ENCODE measurements at regions not wholly inside any gene's neighbourhood (a gene's known extent, or its start where the extent isn't known, plus 50 kb on each side); places are given as distances from the start of the nearest gene placed in this dataset.
"Not testable (repeated sequence)": the region's sequence is repeated elsewhere in the genome, so short reads cannot be mapped to it uniquely, and the experiment has no call there.

GRCh38 chr22:48077699-48078098 lies 1315.2 kb downstream of the TBC1D22A start:
- no peak for DNase-seq (ENCODE audit: low read depth)

GRCh38 chr22:48076008-48076407 lies 1313.6 kb downstream of the TBC1D22A start:
- DNase-seq (ENCODE audit: low read depth), result no peak

- DNase-seq (ENCODE audit: low read depth), result no peak
Observed at GRCh38 chr22:48075604-48076003, 1313.2 kb downstream of the TBC1D22A start.

GRCh38 chr22:48072777-48073176 lies 1310.3 kb downstream of the TBC1D22A start:
- DNase-seq (ENCODE audit: low read depth), result no peak

- no peak for DNase-seq (ENCODE audit: low read depth)
Observed at GRCh38 chr22:48071828-48072227, 1309.4 kb downstream of the TBC1D22A start.

GRCh38 chr22:48071305-48071704 lies 1308.9 kb downstream of the TBC1D22A start:
- no peak for DNase-seq (ENCODE audit: low read depth)

GRCh38 chr22:48070760-48071159 lies 1308.3 kb downstream of the TBC1D22A start:
- DNase-seq (ENCODE audit: low read depth), result no peak

GRCh38 chr22:48070083-48070482 lies 1307.6 kb downstream of the TBC1D22A start:
- no peak for DNase-seq (ENCODE audit: low read depth)

- no peak for DNase-seq (ENCODE audit: low read depth)
Observed at GRCh38 chr22:48069256-48069655, 1306.8 kb downstream of the TBC1D22A start.

GRCh38 chr22:48068323-48068885 lies 1306.0 kb downstream of the TBC1D22A start:
- no peak for DNase-seq (ENCODE audit: low read depth)

- DNase-seq (ENCODE audit: low read depth), result no peak
Observed at GRCh38 chr22:48065892-48066291, 1303.4 kb downstream of the TBC1D22A start.

- no peak for DNase-seq (ENCODE audit: low read depth)
Observed at GRCh38 chr22:48061726-48062125, 1299.3 kb downstream of the TBC1D22A start.

- no peak for DNase-seq (ENCODE audit: low read depth)
Observed at GRCh38 chr22:48060266-48060665, 1297.8 kb downstream of the TBC1D22A start.

- not testable (repeated sequence) for DNase-seq (ENCODE audit: low read depth)
Observed at GRCh38 chr22:48059521-48059920, 1297.1 kb downstream of the TBC1D22A start.

- DNase-seq (ENCODE audit: low read depth), result no peak
Observed at GRCh38 chr22:48057116-48057835, 1294.8 kb downstream of the TBC1D22A start.

- DNase-seq (ENCODE audit: low read depth), result no peak
Observed at GRCh38 chr22:48055827-48056226, 1293.4 kb downstream of the TBC1D22A start.

GRCh38 chr22:48055185-48055584 lies 1292.7 kb downstream of the TBC1D22A start:
- DNase-seq (ENCODE audit: low read depth), result no peak

GRCh38 chr22:48054596-48054995 lies 1292.1 kb downstream of the TBC1D22A start:
- DNase-seq (ENCODE audit: low read depth), result no peak

- no peak for DNase-seq (ENCODE audit: low read depth)
Observed at GRCh38 chr22:48053973-48054372, 1291.5 kb downstream of the TBC1D22A start.

- DNase-seq (ENCODE audit: low read depth), result no peak
Observed at GRCh38 chr22:48053486-48053885, 1291.0 kb downstream of the TBC1D22A start.

- DNase-seq (ENCODE audit: low read depth), result no peak
Observed at GRCh38 chr22:48052621-48052890, 1290.1 kb downstream of the TBC1D22A start.

GRCh38 chr22:48051796-48052620 lies 1289.6 kb downstream of the TBC1D22A start:
- DNase-seq (ENCODE audit: low read depth), result no peak

GRCh38 chr22:48050836-48051235 lies 1288.4 kb downstream of the TBC1D22A start:
- no peak for DNase-seq (ENCODE audit: low read depth)

Measured in HS-5 (cell line).